ENCODE measurements at regions not wholly inside any gene's neighbourhood (a gene's known extent, or its start where the extent isn't known, plus 50 kb on each side); places are given as distances from the start of the nearest gene placed in this dataset.
"Not testable (repeated sequence)": the region's sequence is repeated elsewhere in the genome, so short reads cannot be mapped to it uniquely, and the experiment has no call there.

- H3K27ac ChIP-seq (ENCODE audit: low read length), result no peak overlapping the region
- H3K9me3 ChIP-seq (ENCODE audit: control insufficient read depth, insufficient read depth, low read length), result no peaks in the 10 kb centered on the region; the same call in 1 of the 2 replicates
- 100% methylated on average over 1 of the region's 1 CpG for WGBS (ENCODE audit: insufficient coverage, insufficient read length)
- H3K27me3 ChIP-seq (ENCODE audit: control insufficient read depth, insufficient read depth, low read length), result no peaks in the 10 kb centered on the region
- no peaks in the 10 kb centered on the region for H3K4me1 ChIP-seq (ENCODE audit: control insufficient read depth, insufficient read depth, low read length)
- no peak for DNase-seq (ENCODE audit: low read depth, low spot score)
- H3K4me3 ChIP-seq (ENCODE audit: low read length), result no peak overlapping the region
- H3K36me3 ChIP-seq (ENCODE audit: control insufficient read depth, insufficient read depth, low read length), result no peaks in the 10 kb centered on the region
Observed at GRCh38 chr12:72723732-72724131, 451.6 kb downstream of the TRHDE start.

GRCh38 chr12:72729451-72730010 is 457.4 kb downstream of the TRHDE start:
- no peaks in the 10 kb centered on the region for H3K27me3 ChIP-seq (ENCODE audit: control insufficient read depth, insufficient read depth, low read length)
- H3K36me3 ChIP-seq (ENCODE audit: control insufficient read depth, insufficient read depth, low read length), result no peaks in the 10 kb centered on the region
- no CpG with 5 or more reads among the region's 1 CpG for WGBS (ENCODE audit: insufficient coverage, insufficient read length)
- H3K4me3 ChIP-seq (ENCODE audit: low read length), result no peak overlapping the region
- no peak for DNase-seq (ENCODE audit: low read depth, low spot score)
- no peaks in the 10 kb centered on the region for H3K4me1 ChIP-seq (ENCODE audit: control insufficient read depth, insufficient read depth, low read length)
- no peaks in the 10 kb centered on the region for H3K9me3 ChIP-seq (ENCODE audit: control insufficient read depth, insufficient read depth, low read length)
- no peak overlapping the region for H3K27ac ChIP-seq (ENCODE audit: low read length)

- Histone ChIP-seq H3K27ac (ENCODE audit: low read length) (no peak overlapping the region), H3K4me3 (ENCODE audit: low read length) (no peak overlapping the region), H3K9me3 (ENCODE audit: control insufficient read depth, insufficient read depth, low read length) (no peaks in the 10 kb centered on the region), H3K4me1 (ENCODE audit: control insufficient read depth, insufficient read depth, low read length) (no peaks in the 10 kb centered on the region), H3K36me3 (ENCODE audit: control insufficient read depth, insufficient read depth, low read length) (no peaks in the 10 kb centered on the region), H3K27me3 (ENCODE audit: control insufficient read depth, insufficient read depth, low read length) (no peaks in the 10 kb centered on the region)
- WGBS (ENCODE audit: insufficient coverage, insufficient read length), result no CpG with 5 or more reads among the region's 2 CpGs
- DNase-seq (ENCODE audit: low read depth, low spot score), result no peak
Observed at GRCh38 chr12:72734581-72734980, 462.4 kb downstream of the TRHDE start.

GRCh38 chr12:72738811-72739210 is 466.6 kb downstream of the TRHDE start:
- Histone ChIP-seq H3K4me1 (ENCODE audit: control insufficient read depth, insufficient read depth, low read length) (no peaks in the 10 kb centered on the region; the same call in 1 of the 2 replicates), H3K36me3 (ENCODE audit: control insufficient read depth, insufficient read depth, low read length) (no peaks in the 10 kb centered on the region), H3K27me3 (ENCODE audit: control insufficient read depth, insufficient read depth, low read length) (no peaks in the 10 kb centered on the region), H3K27ac (ENCODE audit: low read length) (no peak overlapping the region), H3K4me3 (ENCODE audit: low read length) (no peak overlapping the region), H3K9me3 (ENCODE audit: control insufficient read depth, insufficient read depth, low read length) (no peaks in the 10 kb centered on the region)
- WGBS (ENCODE audit: insufficient coverage, insufficient read length), result no CpG with 5 or more reads among the region's 2 CpGs
- no peak for DNase-seq (ENCODE audit: low read depth, low spot score)

GRCh38 chr12:72740064-72740463 is 467.9 kb downstream of the TRHDE start:
- DNase-seq (ENCODE audit: low read depth, low spot score), result no peak
- Histone ChIP-seq H3K4me1 (ENCODE audit: control insufficient read depth, insufficient read depth, low read length) (no peaks in the 10 kb centered on the region; the same call in 1 of the 2 replicates), H3K27me3 (ENCODE audit: control insufficient read depth, insufficient read depth, low read length) (no peaks in the 10 kb centered on the region), H3K9me3 (ENCODE audit: control insufficient read depth, insufficient read depth, low read length) (no peaks in the 10 kb centered on the region), H3K27ac (ENCODE audit: low read length) (no peak overlapping the region), H3K36me3 (ENCODE audit: control insufficient read depth, insufficient read depth, low read length) (no peaks in the 10 kb centered on the region), H3K4me3 (ENCODE audit: low read length) (no peak overlapping the region)
- no CpG with 5 or more reads among the region's 1 CpG for WGBS (ENCODE audit: insufficient coverage, insufficient read length)

GRCh38 chr12:72742568-72742967 is 470.4 kb downstream of the TRHDE start:
- no peak overlapping the region for H3K4me3 ChIP-seq (ENCODE audit: low read length)
- no peak for DNase-seq (ENCODE audit: low read depth, low spot score)
- no peaks in the 10 kb centered on the region for H3K36me3 ChIP-seq (ENCODE audit: control insufficient read depth, insufficient read depth, low read length)
- H3K27me3 ChIP-seq (ENCODE audit: control insufficient read depth, insufficient read depth, low read length), result no peaks in the 10 kb centered on the region
- no peaks in the 10 kb centered on the region; the same call in 1 of the 2 replicates for H3K4me1 ChIP-seq (ENCODE audit: control insufficient read depth, insufficient read depth, low read length)
- no peaks in the 10 kb centered on the region for H3K9me3 ChIP-seq (ENCODE audit: control insufficient read depth, insufficient read depth, low read length)
- H3K27ac ChIP-seq (ENCODE audit: low read length), result no peak overlapping the region

- no peak overlapping the region for H3K27ac ChIP-seq (ENCODE audit: low read length)
- no peaks in the 10 kb centered on the region for H3K9me3 ChIP-seq (ENCODE audit: control insufficient read depth, insufficient read depth, low read length)
- no peaks in the 10 kb centered on the region for H3K27me3 ChIP-seq (ENCODE audit: control insufficient read depth, insufficient read depth, low read length)
- no CpG with 5 or more reads among the region's 2 CpGs for WGBS (ENCODE audit: insufficient coverage, insufficient read length)
- no peak for DNase-seq (ENCODE audit: low read depth, low spot score)
- H3K4me1 ChIP-seq (ENCODE audit: control insufficient read depth, insufficient read depth, low read length), result no peaks in the 10 kb centered on the region
- H3K4me3 ChIP-seq (ENCODE audit: low read length), result no peak overlapping the region
- no peaks in the 10 kb centered on the region for H3K36me3 ChIP-seq (ENCODE audit: control insufficient read depth, insufficient read depth, low read length)
Observed at GRCh38 chr12:72746048-72746447, 473.9 kb downstream of the TRHDE start.

- H3K9me3 ChIP-seq (ENCODE audit: control insufficient read depth, insufficient read depth, low read length), result no peaks in the 10 kb centered on the region
- WGBS (ENCODE audit: insufficient coverage, insufficient read length), result no CpG with 5 or more reads among the region's 4 CpGs
- H3K4me3 ChIP-seq (ENCODE audit: low read length), result no peak overlapping the region
- DNase-seq (ENCODE audit: low read depth, low spot score), result no peak
- H3K27me3 ChIP-seq (ENCODE audit: control insufficient read depth, insufficient read depth, low read length), result no peaks in the 10 kb centered on the region
- no peaks in the 10 kb centered on the region for H3K36me3 ChIP-seq (ENCODE audit: control insufficient read depth, insufficient read depth, low read length)
- no peaks in the 10 kb centered on the region for H3K4me1 ChIP-seq (ENCODE audit: control insufficient read depth, insufficient read depth, low read length)
- H3K27ac ChIP-seq (ENCODE audit: low read length), result no peak overlapping the region
Observed at GRCh38 chr12:72747111-72747849, 475.1 kb downstream of the TRHDE start.

- no peak overlapping the region for H3K27ac ChIP-seq (ENCODE audit: low read length)
- no CpG with 5 or more reads among the region's 1 CpG for WGBS (ENCODE audit: insufficient coverage, insufficient read length)
Observed at GRCh38 chr12:72748971-72749370, 476.8 kb downstream of the TRHDE start.

GRCh38 chr12:72753571-72753970 is 481.4 kb downstream of the TRHDE start:
- DNase-seq (ENCODE audit: low read depth, low spot score), result no peak
- Histone ChIP-seq H3K9me3 (ENCODE audit: control insufficient read depth, insufficient read depth, low read length) (no peaks in the 10 kb centered on the region), H3K27ac (ENCODE audit: low read length) (no peak overlapping the region), H3K27me3 (ENCODE audit: control insufficient read depth, insufficient read depth, low read length) (no peaks in the 10 kb centered on the region), H3K36me3 (ENCODE audit: control insufficient read depth, insufficient read depth, low read length) (no peaks in the 10 kb centered on the region), H3K4me3 (ENCODE audit: low read length) (no peak overlapping the region), H3K4me1 (ENCODE audit: control insufficient read depth, insufficient read depth, low read length) (no peaks in the 10 kb centered on the region)
- no CpG with 5 or more reads among the region's 3 CpGs for WGBS (ENCODE audit: insufficient coverage, insufficient read length)

More at GRCh38 chr12:72748971-72749370, 476.8 kb downstream of the TRHDE start:
- no peaks in the 10 kb centered on the region for H3K4me1 ChIP-seq (ENCODE audit: control insufficient read depth, insufficient read depth, low read length)
- no peak for DNase-seq (ENCODE audit: low read depth, low spot score)
- H3K36me3 ChIP-seq (ENCODE audit: control insufficient read depth, insufficient read depth, low read length), result no peaks in the 10 kb centered on the region
- H3K27me3 ChIP-seq (ENCODE audit: control insufficient read depth, insufficient read depth, low read length), result no peaks in the 10 kb centered on the region
- no peaks in the 10 kb centered on the region for H3K9me3 ChIP-seq (ENCODE audit: control insufficient read depth, insufficient read depth, low read length)
- H3K4me3 ChIP-seq (ENCODE audit: low read length), result no peak overlapping the region

- not testable (repeated sequence) for H3K4me1 ChIP-seq (ENCODE audit: control insufficient read depth, insufficient read depth, low read length); DNase-seq (ENCODE audit: low read depth, low spot score); H3K4me3 ChIP-seq (ENCODE audit: low read length); H3K9me3 ChIP-seq (ENCODE audit: control insufficient read depth, insufficient read depth, low read length); H3K36me3 ChIP-seq (ENCODE audit: control insufficient read depth, insufficient read depth, low read length); H3K27ac ChIP-seq (ENCODE audit: low read length); H3K27me3 ChIP-seq (ENCODE audit: control insufficient read depth, insufficient read depth, low read length)
- WGBS (ENCODE audit: insufficient coverage, insufficient read length), result no CpG with 5 or more reads among the region's 18 CpGs
Observed at GRCh38 chr12:72754026-72754425, 481.9 kb downstream of the TRHDE start.

Measured in iPS DF 6.9 (cell line).